IMR-90 (cell line): ENCODE measurements at regions not wholly inside any gene's neighbourhood (a gene's known extent, or its start where the extent isn't known, plus 50 kb on each side); places are given as distances from the start of the nearest gene placed in this dataset.
"Not testable (repeated sequence)": the region's sequence is repeated elsewhere in the genome, so short reads cannot be mapped to it uniquely, and the experiment has no call there.

ENCODE experiments used
- ATAC-seq: fragments of 200-7000 bp; cut with Tn5 transposase; 2 replicates; pipeline ENCODE4 v1.9.1; 2020; ENCODE audit warnings: low read depth, mild to moderate bottlenecking, moderate library complexity
- BruUV-seq: library from RNA; stranded (reverse); fragments of 400-500 nt; replicated peaks from 2 replicates; lab custom pipeline; 2021; lab: Mats Ljungman, UMichigan
- CTCF ChIA-PET: fragments of 300-600 bp; formaldehyde crosslinking; extraction: SDS; loops from one replicate; lab custom pipeline; 2021; ENCODE audit warnings: antibody characterized with exemption; lab: Yijun Ruan, JAX
- POLR2A ChIA-PET: fragments of 300-600 bp; sonication (Branson Sonifier 250); formaldehyde crosslinking; loops from one replicate; lab custom pipeline; 2022; ENCODE audit warnings: antibody characterized with exemption; ENCODE audit not compliant: unreplicated experiment; lab: Charles Lee
- DNase-seq: peaks from one replicate; pipeline ENCODE4 v3.0.0; 2013
- H2AFZ ChIP-seq: replicated peaks from 2 replicates; pipeline ENCODE3; 2013; ENCODE audit warnings: low read length, mild to moderate bottlenecking; ENCODE audit not compliant: poor library complexity
- H2AK5ac ChIP-seq: 2 replicates; pipeline ENCODE4 v1.6.1; 2013; ENCODE audit warnings: low read depth, low read length, inconsistent platforms
- H2AK9ac ChIP-seq: replicated peaks from 2 replicates; pipeline ENCODE3; 2013; ENCODE audit warnings: mild to moderate bottlenecking, low read depth, low read length, moderate library complexity; ENCODE audit not compliant: poor library complexity
- H2BK120ac ChIP-seq: 2 replicates; pipeline ENCODE4 v1.6.1; 2013; ENCODE audit warnings: low read depth, low read length, inconsistent platforms
- H2BK15ac ChIP-seq: 3 replicates; pipeline ENCODE4 v1.6.1; 2013; ENCODE audit warnings: low read depth, low read length, inconsistent platforms
- H2BK20ac ChIP-seq: 2 replicates; pipeline ENCODE4 v1.6.1; 2013; ENCODE audit warnings: low read depth, mild to moderate bottlenecking, inconsistent platforms, low read length, moderate library complexity
- H2BK5ac ChIP-seq: 2 replicates; pipeline ENCODE4 v1.6.1; 2013; ENCODE audit warnings: mild to moderate bottlenecking, low read depth, low read length, inconsistent platforms; ENCODE audit not compliant: poor library complexity, severe bottlenecking
- H3K14ac ChIP-seq: replicated peaks from 2 replicates; pipeline ENCODE4 v1.6.1; 2013; ENCODE audit warnings: low read depth, low read length, inconsistent platforms
- H3K18ac ChIP-seq: 2 replicates; pipeline ENCODE4 v1.6.1; 2013; ENCODE audit warnings: low read depth, low read length, control low read depth
- H3K23ac ChIP-seq: 2 replicates; pipeline ENCODE4 v1.6.1; 2013; ENCODE audit warnings: low read depth, low read length, inconsistent platforms
- H3K27ac ChIP-seq: 2 replicates; pipeline ENCODE4 v1.5.1; 2013; ENCODE audit warnings: mild to moderate bottlenecking, control low read depth, low read length; ENCODE audit not compliant: insufficient read depth
- H3K27me3 ChIP-seq: 2 replicates; pipeline ENCODE4 v1.6.1; 2013; ENCODE audit warnings: low read length; ENCODE audit not compliant: control insufficient read depth, insufficient read depth
- H3K36me3 ChIP-seq: 2 replicates; pipeline ENCODE4 v1.6.1; 2013; ENCODE audit warnings: low read length, mixed read lengths; ENCODE audit not compliant: control insufficient read depth, insufficient read depth
- H3K4ac ChIP-seq: 2 replicates; pipeline ENCODE4 v1.6.1; 2013; ENCODE audit warnings: low read depth, low read length, inconsistent platforms
- H3K4me1 ChIP-seq: 2 replicates; pipeline ENCODE4 v1.6.1; 2013; ENCODE audit warnings: low read length, mixed read lengths; ENCODE audit not compliant: control insufficient read depth, insufficient read depth
- H3K4me2 ChIP-seq: 2 replicates; pipeline ENCODE4 v1.6.1; 2013; ENCODE audit warnings: low read depth, mild to moderate bottlenecking, control low read depth, low read length, moderate library complexity
- H3K4me3 ChIP-seq: 2 replicates; pipeline ENCODE4 v1.5.1; 2013; ENCODE audit warnings: low read depth, mild to moderate bottlenecking, control low read depth, low read length, moderate library complexity; ENCODE audit not compliant: insufficient read depth
- H3K56ac ChIP-seq: 2 replicates; pipeline ENCODE4 v1.6.1; 2013; ENCODE audit warnings: low read length, inconsistent platforms; ENCODE audit not compliant: insufficient read depth; ENCODE audit errors: extremely low read depth
- H3K79me1 ChIP-seq, 2 experiments: 2 replicates each; pipeline ENCODE4 v1.6.1; 2013; ENCODE audit warnings: low read length in 2 of 2, inconsistent platforms in 1 of 2, low read depth in 1 of 2
- H3K9ac ChIP-seq: 2 replicates; pipeline ENCODE4 v1.6.1; 2013; ENCODE audit warnings: low read depth, low read length, control low read depth
- H3K9me1 ChIP-seq: 2 replicates; pipeline ENCODE4 v1.6.1; 2013; ENCODE audit warnings: low read length, inconsistent platforms; ENCODE audit not compliant: insufficient read depth
- H3K9me3 ChIP-seq: 2 replicates; pipeline ENCODE4 v1.6.1; 2013; ENCODE audit warnings: low read length; ENCODE audit not compliant: control insufficient read depth, insufficient read depth
- H4K20me1 ChIP-seq: 2 replicates; pipeline ENCODE4 v1.6.1; 2013; ENCODE audit warnings: low read length, inconsistent platforms; ENCODE audit not compliant: insufficient read depth
- H4K5ac ChIP-seq: 2 replicates; pipeline ENCODE4 v1.6.1; 2013; ENCODE audit warnings: mild to moderate bottlenecking, low read depth, low read length, control low read depth
- H4K8ac ChIP-seq, 2 experiments: 2 replicates each; pipeline ENCODE4 v1.6.1; 2013; ENCODE audit warnings: low read depth in 2 of 2, low read length in 2 of 2, control low read depth in 1 of 2, inconsistent platforms in 1 of 2
- H4K91ac ChIP-seq: 2 replicates; pipeline ENCODE4 v1.6.1; 2013; ENCODE audit warnings: low read depth, low read length, inconsistent platforms; ENCODE audit not compliant: insufficient read depth
- WGBS, 2 experiments: methylation state at CpG; one replicate each; pipeline versions ENCODE4 v1.1.5 to v1.1.7; 2013; ENCODE audit warnings: missing lambda C conversion rate in 2 of 2; ENCODE audit not compliant: insufficient read length in 1 of 2; ENCODE audit errors: extremely low coverage in 2 of 2; 5-methylcytosine and 5-hydroxymethylcytosine counted together
- dilution Hi-C: fragments of 300-500 bp; cut with HindIII; formaldehyde crosslinking; loops from one replicate; pipeline ENCODE4 v1.14.3; 2018; ENCODE audit warnings: low sequenced_read_pairs; ENCODE audit not compliant: unreplicated experiment
- in situ Hi-C: fragments of 300-500 bp; cut with MboI; formaldehyde crosslinking; loops from 3 replicates; pipeline ENCODE4 v1.14.3; 2019; ENCODE audit warnings: low sequenced_read_pairs, inconsistent platforms, mixed read lengths
- intact Hi-C: fragments of 100-400 bp; cut with micrococcal nuclease; formaldehyde crosslinking; loops from 2 replicates; pipeline ENCODE4 v1.10.0; 2022

GRCh38 chr11:22127981-22128380 is 64.9 kb upstream of the ANO5 start:
- CTCF ChIA-PET, in situ Hi-C loops, intact Hi-C loops: not testable (repeated sequence)

More at GRCh38 chr11:22127981-22128380, 64.9 kb upstream of the ANO5 start:
- H4K20me1 ChIP-seq, dilution Hi-C loops, DNase-seq, H3K23ac ChIP-seq, H3K27ac ChIP-seq, H3K36me3 ChIP-seq, H4K8ac ChIP-seq, H4K91ac ChIP-seq, H3K9me1 ChIP-seq, H3K4me1 ChIP-seq, H3K4ac ChIP-seq, H2AK5ac ChIP-seq, H2BK15ac ChIP-seq, H2BK120ac ChIP-seq, ATAC-seq, H2AFZ ChIP-seq, H4K5ac ChIP-seq, BruUV-seq, H3K4me3 ChIP-seq, H3K27me3 ChIP-seq, H3K18ac ChIP-seq, H2BK20ac ChIP-seq, H3K14ac ChIP-seq, H2BK5ac ChIP-seq, H3K56ac ChIP-seq, H3K79me1 ChIP-seq, H3K4me2 ChIP-seq, POLR2A ChIA-PET, H2AK9ac ChIP-seq, H3K9ac ChIP-seq: not testable (repeated sequence)
- WGBS, 2 experiments: no CpG with 5 or more reads among the region's 2 CpGs
- H3K9me3 ChIP-seq: peaks cover 14% of the 10 kb centered on the region
